GM18951 (cell line): ENCODE measurements at regions not wholly inside any gene's neighbourhood (a gene's known extent, or its start where the extent isn't known, plus 50 kb on each side); places are given as distances from the start of the nearest gene placed in this dataset.
"Not testable (repeated sequence)": the region's sequence is repeated elsewhere in the genome, so short reads cannot be mapped to it uniquely, and the experiment has no call there.

ENCODE experiments used
- POLR2A ChIP-seq: IDR thresholded peaks from 4 replicates; pipeline ENCODE4 v1.6.1; 2011; ENCODE audit warnings: mild to moderate bottlenecking; ENCODE audit not compliant: insufficient read length, insufficient read depth; ENCODE audit errors: extremely low read depth
- in situ Hi-C: fragments of 300-500 bp; cut with MboI; formaldehyde crosslinking; loops from one replicate; pipeline ENCODE4 v1.12.0; 2022; ENCODE audit warnings: low sequenced_read_pairs, mixed read lengths, inconsistent platforms; ENCODE audit not compliant: unreplicated experiment

DNA sequence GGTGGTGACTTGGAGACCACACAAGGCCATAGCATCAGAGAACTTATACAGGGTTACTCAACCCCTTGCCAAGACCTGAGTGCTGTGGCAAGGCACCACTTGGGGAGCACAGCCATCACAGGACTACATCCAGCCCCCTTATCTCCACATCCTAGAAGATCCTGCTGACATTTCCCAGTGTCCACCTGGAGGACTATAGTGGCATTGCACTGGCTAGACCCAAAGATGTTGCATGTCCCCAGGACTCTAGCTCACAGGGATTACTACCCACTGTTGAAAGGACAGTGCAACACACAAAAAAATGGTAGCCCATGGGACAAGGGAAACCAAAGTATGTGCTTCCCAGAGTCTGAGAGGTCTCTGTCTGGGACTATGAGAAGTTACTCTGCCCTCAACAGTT, 411.1 kb upstream of the NUDT12 start:
- TF ChIP-seq POLR2A: no peak
- in situ Hi-C loops: no loop called here

- in situ Hi-C loops: not testable (repeated sequence)
Measured at GRCh38 chr5:103966295-103966694, 403.7 kb upstream of the NUDT12 start.

- TF ChIP-seq POLR2A: no peak
- in situ Hi-C loops: no loop called here
Measured at GRCh38 chr5:103962023-103962422, 399.4 kb upstream of the NUDT12 start.

GRCh38 chr5:103953601-103954382, 391.2 kb upstream of the NUDT12 start:
- no peak for TF ChIP-seq POLR2A
- in situ Hi-C loops: no loop called here

DNA sequence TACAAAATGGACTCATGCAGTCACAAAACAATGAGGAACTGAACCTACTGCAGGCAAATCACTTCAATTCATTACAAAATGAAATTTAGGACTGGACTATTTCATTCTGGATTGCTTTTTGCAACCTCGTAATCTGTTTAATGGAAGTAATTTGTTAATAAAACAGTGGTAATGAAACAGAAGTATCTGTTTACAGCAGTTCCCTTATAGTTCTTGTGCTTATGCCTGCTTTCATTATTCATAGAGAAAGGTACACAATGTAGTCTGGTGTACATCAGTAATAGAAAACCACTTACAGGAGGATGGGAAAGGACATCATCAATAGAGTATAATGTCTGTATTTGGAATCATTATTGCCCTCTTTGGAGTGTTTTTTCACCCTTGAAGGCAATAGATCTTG, 389.2 kb upstream of the NUDT12 start:
- TF ChIP-seq POLR2A: no peak
- in situ Hi-C loops: no loop called here

DNA sequence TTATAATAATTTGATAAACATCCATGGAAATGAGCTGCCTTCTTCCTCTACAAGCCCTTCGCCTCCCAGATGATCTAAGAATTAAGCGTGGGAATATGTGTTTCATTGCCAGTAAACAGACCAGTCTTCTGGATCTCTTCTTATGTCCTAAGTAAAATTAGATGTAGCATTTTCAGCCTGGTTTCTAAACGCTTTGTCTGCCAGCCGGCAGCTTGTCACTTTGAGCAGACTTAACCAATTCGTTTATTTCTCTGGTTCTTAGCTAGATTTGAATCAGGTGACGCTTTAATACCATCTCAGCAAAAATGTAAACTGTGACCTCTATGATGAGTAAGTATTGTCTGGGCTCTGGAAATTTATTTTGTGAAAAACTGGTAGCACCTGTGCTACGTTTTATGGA, 380.6 kb upstream of the NUDT12 start:
- in situ Hi-C loops: no loop called here
- TF ChIP-seq POLR2A: no peak

DNA sequence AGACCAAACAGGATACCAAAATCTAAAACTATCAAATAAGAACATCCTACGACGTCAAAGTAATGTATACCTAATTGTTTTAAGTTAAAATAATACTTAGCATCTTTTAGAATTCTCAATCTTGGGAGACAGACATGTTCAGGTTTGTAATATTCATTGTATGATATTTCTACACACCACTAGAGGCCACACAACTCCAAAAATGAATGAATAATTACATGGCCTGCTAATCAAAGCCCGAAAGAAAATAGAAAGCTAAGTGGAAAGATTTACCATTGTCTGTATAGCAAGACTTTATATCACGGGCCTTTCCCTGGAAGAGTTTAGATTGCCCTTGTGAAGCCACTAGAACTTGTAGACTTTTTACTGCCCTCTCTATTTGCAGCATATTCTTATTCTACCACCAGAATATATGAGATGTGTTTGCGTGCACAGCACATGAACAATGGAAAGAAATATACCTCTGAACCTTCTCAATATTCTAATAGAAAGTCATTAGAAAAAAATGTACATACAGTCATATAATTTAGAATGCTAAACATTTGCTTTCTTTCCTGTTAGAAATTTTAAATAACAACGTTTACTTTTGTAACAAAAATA, 380.1 kb upstream of the NUDT12 start:
- in situ Hi-C loops: no loop called here
- no peak for TF ChIP-seq POLR2A

- TF ChIP-seq POLR2A: no peak
- in situ Hi-C loops: no loop called here
Measured at GRCh38 chr5:103941596-103941995, 379.0 kb upstream of the NUDT12 start.

GRCh38 chr5:103938146-103938695, 375.6 kb upstream of the NUDT12 start:
- no peak for TF ChIP-seq POLR2A
- in situ Hi-C loops: no loop called here

DNA sequence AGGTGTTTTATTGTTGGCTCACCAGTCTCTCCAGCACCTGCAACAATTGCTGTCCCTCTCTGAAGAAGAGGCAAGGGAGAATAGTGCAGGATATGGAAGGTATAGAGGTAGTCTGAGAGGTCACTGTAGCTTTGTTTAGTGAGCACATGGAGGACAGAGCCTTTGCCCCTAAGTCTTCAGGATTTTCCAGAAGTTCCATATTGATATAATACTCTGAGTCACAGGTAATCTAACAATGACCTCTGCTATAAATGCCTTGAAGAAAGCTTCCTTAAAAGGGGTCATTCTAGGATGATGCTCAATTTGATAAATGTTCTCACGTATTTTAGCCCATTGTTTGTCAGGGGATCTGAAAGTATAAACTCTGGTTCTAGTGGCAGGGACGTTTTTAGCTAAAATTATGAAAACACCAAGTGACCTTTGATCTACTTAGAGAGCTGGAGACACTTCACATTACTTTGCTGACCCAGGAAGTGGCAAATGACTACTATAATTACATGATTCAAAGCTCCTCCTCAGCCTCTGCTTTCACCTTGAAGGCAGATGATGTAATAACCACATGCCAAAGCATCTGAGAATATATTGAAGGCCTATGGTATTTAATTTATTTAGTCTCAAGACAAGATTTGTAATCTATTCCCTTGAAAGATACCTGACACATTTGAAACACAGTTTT, 366.9 kb upstream of the NUDT12 start:
- no peak for TF ChIP-seq POLR2A
- in situ Hi-C loops: no loop called here

GRCh38 chr5:103927739-103928138, 365.1 kb upstream of the NUDT12 start:
- no peak for TF ChIP-seq POLR2A
- in situ Hi-C loops: no loop called here

DNA sequence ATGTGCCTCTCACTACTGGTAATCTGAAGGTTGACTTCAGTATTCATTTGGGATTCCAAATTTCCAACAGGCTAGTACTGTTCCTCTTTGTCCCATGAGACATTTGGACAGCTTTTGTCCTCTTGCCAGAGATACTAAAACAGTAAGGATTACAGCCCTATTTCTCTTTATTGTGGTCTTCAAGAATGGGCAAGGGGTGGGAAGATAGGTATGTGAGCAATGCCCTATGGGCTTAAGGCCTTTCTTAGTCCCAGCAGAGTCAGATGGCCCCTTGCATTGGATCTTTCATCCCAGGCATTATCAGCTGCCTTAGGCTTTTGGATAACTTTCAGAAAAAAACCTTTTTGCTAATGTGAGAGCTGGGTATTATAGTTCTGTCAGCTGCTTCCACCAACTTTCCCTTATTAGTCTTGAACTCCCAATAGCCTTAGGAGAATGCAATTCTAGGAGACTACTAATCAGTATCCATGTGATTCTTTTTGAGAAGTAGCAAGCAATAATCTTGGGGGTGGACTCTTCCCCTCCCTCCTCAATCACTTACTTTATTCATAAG, 361.1 kb upstream of the NUDT12 start:
- in situ Hi-C loops: no loop called here

DNA sequence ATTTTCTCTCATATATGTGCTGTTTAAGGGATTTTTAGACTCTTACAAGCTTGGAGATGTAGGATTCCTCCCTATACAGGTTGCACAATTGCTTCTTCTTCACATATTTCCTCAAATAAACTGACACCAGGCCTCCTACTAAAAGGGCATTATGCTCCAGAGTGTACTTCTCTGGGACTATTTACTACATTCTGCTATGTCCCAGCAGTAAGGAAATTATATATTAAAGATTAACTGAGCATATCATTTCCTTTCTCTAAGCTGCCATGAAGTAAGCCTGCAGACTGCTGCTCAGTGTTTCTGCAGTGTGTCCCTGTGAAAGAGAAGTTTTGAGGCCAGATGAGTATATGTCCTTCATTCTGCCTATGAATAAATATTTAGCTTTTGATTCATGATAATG, 356.9 kb upstream of the NUDT12 start:
- TF ChIP-seq POLR2A: no peak
- in situ Hi-C loops: no loop called here

More for the DNA sequence above, 361.1 kb upstream of the NUDT12 start:
- TF ChIP-seq POLR2A: no peak

DNA sequence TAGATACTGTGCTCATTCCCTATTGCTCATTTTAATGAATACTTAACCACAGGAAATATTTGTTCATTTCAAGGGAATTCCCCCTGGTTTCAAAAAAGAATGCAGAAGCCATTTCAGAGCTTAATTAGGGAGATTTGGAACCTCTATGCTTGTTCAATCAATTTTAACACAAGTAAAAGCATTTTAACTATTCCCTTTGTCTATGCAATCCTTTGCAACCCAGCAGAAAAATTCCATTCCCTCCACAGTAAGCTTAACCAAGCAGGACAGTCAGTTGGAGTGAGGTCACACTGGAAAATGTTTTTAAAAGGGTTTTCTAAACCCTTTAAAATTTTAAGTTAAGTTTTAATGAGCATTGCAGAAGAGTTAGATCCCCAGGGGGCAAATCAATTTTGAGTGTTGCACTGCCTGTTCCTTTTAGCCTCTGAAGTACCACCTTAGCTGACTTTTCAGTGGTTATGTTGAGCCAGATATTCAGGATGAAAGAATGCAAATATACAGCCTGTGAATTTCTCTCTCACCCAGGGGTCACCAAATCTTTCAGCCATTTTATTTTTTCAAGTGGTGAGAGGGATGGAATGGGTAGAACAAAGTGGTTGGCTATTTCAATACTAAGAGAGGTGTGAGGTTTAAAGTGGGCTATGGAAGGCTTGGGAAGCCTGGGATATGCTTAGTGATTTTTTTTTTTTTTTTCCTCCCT, 356.2 kb upstream of the NUDT12 start:
- in situ Hi-C loops: no loop called here
- TF ChIP-seq POLR2A: no peak
